Type B pancreatic cell (in vitro differentiated cells): ENCODE measurements at regions not wholly inside any gene's neighbourhood (a gene's known extent, or its start where the extent isn't known, plus 50 kb on each side); places are given as distances from the start of the nearest gene placed in this dataset.

Experiments used
- DNase-seq: peaks from one replicate; pipeline ENCODE4 v3.0.0; 2021; ENCODE audit warnings: mixed read lengths; ENCODE audit not compliant: unreplicated experiment; ENCODE audit errors: extremely low spot score
- H3K27ac Mint-ChIP-seq: 2 replicates; pipeline ENCODE4 v1.8.0; 2021; ENCODE audit warnings: mild to moderate bottlenecking, mixed read lengths
- H3K27me3 Mint-ChIP-seq: 2 replicates; pipeline ENCODE4 v1.8.0; 2021; ENCODE audit warnings: mixed read lengths
- H3K36me3 Mint-ChIP-seq: 2 replicates; pipeline ENCODE4 v1.8.0; 2021; ENCODE audit warnings: mixed read lengths
- H3K4me1 Mint-ChIP-seq: one replicate; pipeline ENCODE4 v1.8.0; 2021; ENCODE audit warnings: mixed read lengths; ENCODE audit not compliant: unreplicated experiment
- H3K4me3 Mint-ChIP-seq: 2 replicates; pipeline ENCODE4 v1.8.0; 2021; ENCODE audit warnings: mild to moderate bottlenecking, mixed read lengths
- H3K9me3 Mint-ChIP-seq: 2 replicates; pipeline ENCODE4 v1.8.0; 2021; ENCODE audit warnings: mixed read lengths
- TF ChIP-seq, protein P1 (sequence below): fragments of 200-600 bp; sonication (generic); conservative IDR thresholded peaks from 2 replicates; pipeline ENCODE4 v1.5.0; 2021; ENCODE audit warnings: antibody characterized with exemption, mild to moderate bottlenecking

DNA sequence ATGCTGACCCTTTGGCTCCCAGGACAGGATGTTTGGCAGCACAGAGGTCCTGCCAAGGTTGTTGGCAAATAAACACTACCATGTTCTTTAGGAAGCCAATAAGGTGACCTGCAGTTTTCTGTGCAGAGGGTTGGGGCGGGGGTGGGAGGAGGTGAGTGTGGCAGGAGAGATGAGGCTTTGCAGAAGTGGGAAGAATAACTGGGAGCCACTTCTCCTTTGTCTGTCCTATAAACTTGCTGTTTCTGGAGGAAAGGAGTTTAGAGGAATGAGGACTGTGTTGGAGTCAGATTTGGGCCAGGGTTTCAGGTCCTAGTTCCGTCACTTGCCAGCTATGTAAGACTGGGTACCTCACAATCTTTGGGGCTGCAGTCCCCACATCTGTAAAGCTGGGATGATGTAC, 187.6 kb upstream of the SPRED2 start:
- TF ChIP-seq, protein P1, sequence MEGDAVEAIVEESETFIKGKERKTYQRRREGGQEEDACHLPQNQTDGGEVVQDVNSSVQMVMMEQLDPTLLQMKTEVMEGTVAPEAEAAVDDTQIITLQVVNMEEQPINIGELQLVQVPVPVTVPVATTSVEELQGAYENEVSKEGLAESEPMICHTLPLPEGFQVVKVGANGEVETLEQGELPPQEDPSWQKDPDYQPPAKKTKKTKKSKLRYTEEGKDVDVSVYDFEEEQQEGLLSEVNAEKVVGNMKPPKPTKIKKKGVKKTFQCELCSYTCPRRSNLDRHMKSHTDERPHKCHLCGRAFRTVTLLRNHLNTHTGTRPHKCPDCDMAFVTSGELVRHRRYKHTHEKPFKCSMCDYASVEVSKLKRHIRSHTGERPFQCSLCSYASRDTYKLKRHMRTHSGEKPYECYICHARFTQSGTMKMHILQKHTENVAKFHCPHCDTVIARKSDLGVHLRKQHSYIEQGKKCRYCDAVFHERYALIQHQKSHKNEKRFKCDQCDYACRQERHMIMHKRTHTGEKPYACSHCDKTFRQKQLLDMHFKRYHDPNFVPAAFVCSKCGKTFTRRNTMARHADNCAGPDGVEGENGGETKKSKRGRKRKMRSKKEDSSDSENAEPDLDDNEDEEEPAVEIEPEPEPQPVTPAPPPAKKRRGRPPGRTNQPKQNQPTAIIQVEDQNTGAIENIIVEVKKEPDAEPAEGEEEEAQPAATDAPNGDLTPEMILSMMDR: no peak
- peaks cover 3% of the 10 kb centered on the region for H3K36me3 Mint-ChIP-seq
- peaks cover 8% of the 10 kb centered on the region for H3K9me3 Mint-ChIP-seq
- H3K27me3 Mint-ChIP-seq: peaks cover 18% of the 10 kb centered on the region
- no peak overlapping the region for H3K4me3 Mint-ChIP-seq
- H3K4me1 Mint-ChIP-seq: peaks cover 10% of the 10 kb centered on the region
- no peak for DNase-seq
- no peak overlapping the region for H3K27ac Mint-ChIP-seq

DNA sequence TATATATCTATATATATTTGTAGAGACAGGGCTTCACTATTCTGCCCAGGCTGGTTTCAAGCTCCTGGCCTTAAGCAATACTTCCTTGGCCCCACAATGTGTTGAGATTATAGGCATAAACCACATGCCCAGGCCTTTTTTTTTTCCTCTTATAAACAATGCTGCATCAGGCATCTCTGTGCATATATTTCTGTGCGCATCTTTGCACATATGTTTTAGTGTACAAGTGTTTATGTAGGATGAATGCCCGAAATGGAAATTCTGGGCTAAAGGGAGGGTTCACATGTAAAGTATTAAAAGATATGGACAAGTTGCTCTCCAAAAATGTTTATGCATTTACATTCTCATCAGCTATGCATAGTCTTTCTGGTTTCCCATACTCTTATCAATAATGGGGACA, 183.2 kb upstream of the SPRED2 start:
- H3K27me3 Mint-ChIP-seq: no peaks in the 10 kb centered on the region
- DNase-seq: no peak
- H3K36me3 Mint-ChIP-seq: no peaks in the 10 kb centered on the region
- no peaks in the 10 kb centered on the region for H3K9me3 Mint-ChIP-seq
- H3K4me1 Mint-ChIP-seq: peaks cover 9% of the 10 kb centered on the region
- H3K27ac Mint-ChIP-seq: no peak overlapping the region
- TF ChIP-seq, protein P1: no peak
- H3K4me3 Mint-ChIP-seq: no peak overlapping the region

DNA sequence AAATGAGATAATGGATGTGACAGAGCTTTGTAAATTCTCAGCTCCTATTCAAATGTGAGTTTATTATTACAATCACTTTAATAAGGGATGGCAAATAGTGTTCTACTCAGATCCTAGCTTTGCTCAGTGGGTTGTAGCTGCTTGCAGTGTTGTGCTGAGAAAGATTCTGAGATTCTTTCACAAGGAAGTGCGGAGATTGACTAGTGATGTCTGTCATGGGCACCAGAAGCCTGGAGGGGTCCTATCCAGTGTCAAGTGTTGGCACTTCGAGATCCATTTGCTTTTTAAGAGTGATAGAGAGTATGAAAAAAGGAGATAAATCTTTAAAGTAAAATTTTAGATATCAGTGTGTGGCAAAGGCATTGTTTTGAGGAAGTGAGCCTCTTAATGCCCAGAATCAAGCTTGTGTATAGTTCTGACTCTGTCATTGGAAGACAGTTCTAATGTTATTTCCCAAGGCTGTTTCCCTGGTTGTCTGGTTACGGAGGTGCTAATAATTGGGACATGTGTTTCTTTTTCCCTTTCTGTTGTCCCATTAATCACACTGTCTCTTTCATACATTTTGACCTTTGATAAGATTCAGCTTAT, 181.7 kb upstream of the SPRED2 start:
- H3K36me3 Mint-ChIP-seq: no peaks in the 10 kb centered on the region
- no peak overlapping the region for H3K27ac Mint-ChIP-seq
- no peak for DNase-seq
- H3K27me3 Mint-ChIP-seq: no peaks in the 10 kb centered on the region
- TF ChIP-seq, protein P1: no peak
- H3K9me3 Mint-ChIP-seq: peaks cover 4% of the 10 kb centered on the region
- H3K4me1 Mint-ChIP-seq: peaks cover 9% of the 10 kb centered on the region
- H3K4me3 Mint-ChIP-seq: no peak overlapping the region

DNA sequence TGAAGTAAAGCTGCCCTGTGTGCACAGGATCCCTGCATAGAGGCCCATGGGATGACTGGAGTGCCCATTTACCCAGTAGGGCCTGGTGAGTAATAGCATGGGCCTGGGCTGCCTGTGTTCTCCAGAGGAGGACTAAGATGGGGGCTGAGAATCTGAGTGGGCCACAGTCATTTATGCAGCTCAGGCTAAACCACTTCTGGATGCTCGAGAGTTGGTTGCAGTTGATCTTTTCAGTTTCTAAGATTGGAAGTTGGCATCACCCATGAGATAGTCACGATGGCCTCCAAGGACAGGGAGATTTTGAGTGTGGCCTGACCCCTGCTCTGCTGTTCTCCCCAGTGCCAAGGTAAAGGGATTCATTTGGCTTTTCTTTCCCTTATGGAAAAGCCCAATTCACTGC, 179.1 kb upstream of the SPRED2 start:
- Mint-ChIP-seq H3K27me3 (peaks cover 6% of the 10 kb centered on the region), H3K9me3 (peaks cover 4% of the 10 kb centered on the region), H3K27ac (no peak overlapping the region), H3K4me1 (peaks cover 25% of the 10 kb centered on the region), H3K36me3 (no peaks in the 10 kb centered on the region), H3K4me3 (no peak overlapping the region)
- TF ChIP-seq, protein P1: no peak
- no peak for DNase-seq

DNA sequence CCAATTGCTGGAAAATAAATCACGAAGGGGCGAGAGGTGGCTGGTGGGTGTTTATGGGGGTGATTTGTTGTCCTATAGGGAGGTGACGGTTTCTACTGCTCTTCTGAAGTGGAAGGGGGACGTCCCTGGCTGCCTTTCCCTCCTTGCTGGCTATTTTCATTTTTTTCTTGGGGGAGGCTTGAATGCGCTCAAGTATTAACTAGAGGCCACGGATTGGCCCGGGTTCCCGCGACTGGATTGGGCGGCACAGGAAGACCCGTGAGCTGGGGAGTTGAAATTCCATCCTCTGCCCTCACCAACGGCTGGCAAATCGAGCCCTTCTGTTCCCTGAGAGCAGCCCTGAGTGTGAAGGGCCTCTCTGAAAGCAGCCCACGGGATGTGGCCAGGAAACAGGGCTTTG, 176.5 kb upstream of the SPRED2 start:
- no peak for DNase-seq
- Mint-ChIP-seq H3K27ac (peak overlapping the region; percentile 16), H3K9me3 (peaks cover 4% of the 10 kb centered on the region), H3K4me1 (peaks cover 25% of the 10 kb centered on the region), H3K4me3 (no peak overlapping the region), H3K36me3 (no peaks in the 10 kb centered on the region), H3K27me3 (peaks cover 6% of the 10 kb centered on the region)
- TF ChIP-seq, protein P1: no peak

DNA sequence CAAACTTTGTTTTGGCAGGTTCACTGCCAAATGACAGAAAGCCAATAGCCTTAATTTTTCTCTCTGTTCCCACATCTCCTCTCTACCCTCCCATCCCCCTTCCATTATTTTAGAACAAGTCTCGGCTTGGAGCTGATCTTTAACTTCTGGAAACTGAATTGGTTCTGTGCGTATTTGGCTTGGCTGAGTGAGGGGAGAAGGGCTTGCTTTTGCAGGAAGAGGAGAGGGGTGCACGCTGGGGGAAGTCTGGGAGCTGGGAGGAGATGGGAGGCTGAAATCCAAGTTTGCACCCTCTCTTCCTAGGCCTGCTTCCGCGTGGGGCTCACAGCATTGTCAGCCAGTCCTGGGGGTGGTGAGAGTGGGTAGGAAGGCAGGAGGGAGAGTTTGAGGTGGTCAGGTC, 176.1 kb upstream of the SPRED2 start:
- Mint-ChIP-seq H3K9me3 (peaks cover 4% of the 10 kb centered on the region), H3K27me3 (peaks cover 6% of the 10 kb centered on the region), H3K36me3 (no peaks in the 10 kb centered on the region), H3K4me1 (peaks cover 25% of the 10 kb centered on the region), H3K27ac (peak overlapping the region; percentile 16), H3K4me3 (peak overlapping the region; percentile 26)
- DNase-seq: no peak
- TF ChIP-seq, protein P1: no peak
